Right ventricle myocardium superior (tissue), 1 donor: ENCODE measurements at regions not wholly inside any gene's neighbourhood (a gene's known extent, or its start where the extent isn't known, plus 50 kb on each side); places are given as distances from the start of the nearest gene placed in this dataset.
A peak's percentile ranks its signal among the peaks of the same experiment; 100 is the strongest.

Experiments
- ATAC-seq: fragments of 200-7000 bp; cut with Tn5 transposase; one replicate; pipeline ENCODE4 v1.9.1; 2020; ENCODE audit warnings: mild to moderate bottlenecking; ENCODE audit not compliant: poor library complexity
- DNase-seq: peaks from one replicate; pipeline ENCODE4 v3.0.0-alpha.2; 2020
- intact Hi-C: fragments of 100-400 bp; cut with DNase I; formaldehyde crosslinking; loops from one replicate; pipeline ENCODE4 v1.11.2; 2022
- donor health status: DM: no; HTN: yes; CAD: no; lungs with severe emphysema.

GRCh38 chr11:15471895-15472799, 357.4 kb downstream of the INSC start:
- DNase-seq (no peak), ATAC-seq (no peak)
- intact Hi-C loops, result no loop called here

GRCh38 chr11:15473954-15474837, 359.5 kb downstream of the INSC start:
- ATAC-seq (no peak), DNase-seq (no peak)
- intact Hi-C loops, result no loop called here

- intact Hi-C loops, result no loop called here
Measured at GRCh38 chr11:15476371-15476917, 361.7 kb downstream of the INSC start.

GRCh38 chr11:15481871-15482270, 367.1 kb downstream of the INSC start:
- intact Hi-C loops, result no loop called here
- no peak for DNase-seq
- no peak for ATAC-seq

More at GRCh38 chr11:15476371-15476917, 361.7 kb downstream of the INSC start:
- ATAC-seq (no peak), DNase-seq (no peak)

GRCh38 chr11:15483205-15483604, 368.5 kb downstream of the INSC start:
- no peak for ATAC-seq

GRCh38 chr11:15484398-15484797, 369.7 kb downstream of the INSC start:
- ATAC-seq, result no peak
- no peak for DNase-seq
- intact Hi-C loops, result no loop called here

More at GRCh38 chr11:15483205-15483604, 368.5 kb downstream of the INSC start:
- DNase-seq, result no peak
- intact Hi-C loops, result no loop called here

GRCh38 chr11:15485432-15485831, 370.7 kb downstream of the INSC start:
- DNase-seq, result no peak
- ATAC-seq, result no peak
- intact Hi-C loops, result no loop called here

- intact Hi-C loops, result no loop called here
- no peak for DNase-seq
- no peak for ATAC-seq
Measured at GRCh38 chr11:15489281-15489680, 374.6 kb downstream of the INSC start.

- intact Hi-C loops, result no loop called here
- DNase-seq (no peak), ATAC-seq (no peak)
Measured at GRCh38 chr11:15490535-15490934, 375.8 kb downstream of the INSC start.

GRCh38 chr11:15493066-15493465, 378.3 kb downstream of the INSC start:
- intact Hi-C loops, result no loop called here
- ATAC-seq (no peak), DNase-seq (no peak)

GRCh38 chr11:15493921-15494620, 379.3 kb downstream of the INSC start:
- ATAC-seq (no peak), DNase-seq (no peak)
- intact Hi-C loops, result no loop called here

- ATAC-seq, result no peak
- intact Hi-C loops, result no loop called here
- no peak for DNase-seq
Measured at GRCh38 chr11:15494740-15495139, 380.0 kb downstream of the INSC start.

- intact Hi-C loops, result no loop called here
- DNase-seq, result no peak
- ATAC-seq, result no peak
Measured at GRCh38 chr11:15495462-15495861, 380.7 kb downstream of the INSC start.

GRCh38 chr11:15497366-15497765, 382.6 kb downstream of the INSC start:
- intact Hi-C loops, result no loop called here
- DNase-seq (peak; percentile 42), ATAC-seq (peak; percentile 80)

GRCh38 chr11:15499674-15500073, 385.0 kb downstream of the INSC start:
- DNase-seq (no peak), ATAC-seq (no peak)
- intact Hi-C loops, result no loop called here

GRCh38 chr11:15500643-15501042, 385.9 kb downstream of the INSC start:
- ATAC-seq (no peak), DNase-seq (no peak)
- intact Hi-C loops, result no loop called here

GRCh38 chr11:15501566-15501965, 386.8 kb downstream of the INSC start:
- intact Hi-C loops, result no loop called here
- DNase-seq (no peak), ATAC-seq (no peak)

GRCh38 chr11:15505155-15505554, 390.4 kb downstream of the INSC start:
- ATAC-seq, result no peak

GRCh38 chr11:15507592-15507991, 392.9 kb downstream of the INSC start:
- intact Hi-C loops, result no loop called here
- ATAC-seq (no peak), DNase-seq (no peak)

More at GRCh38 chr11:15505155-15505554, 390.4 kb downstream of the INSC start:
- no peak for DNase-seq
- intact Hi-C loops, result no loop called here
